Kidney glomerular epithelial cell (primary cell): ENCODE measurements at regions not wholly inside any gene's neighbourhood (a gene's known extent, or its start where the extent isn't known, plus 50 kb on each side); places are given as distances from the start of the nearest gene placed in this dataset.
"Not testable (repeated sequence)": the region's sequence is repeated elsewhere in the genome, so short reads cannot be mapped to it uniquely, and the experiment has no call there.

Experiments
- DNase-seq: peaks from one replicate; lab custom pipeline; 2025; lab: John Stamatoyannopoulos, UW

DNA sequence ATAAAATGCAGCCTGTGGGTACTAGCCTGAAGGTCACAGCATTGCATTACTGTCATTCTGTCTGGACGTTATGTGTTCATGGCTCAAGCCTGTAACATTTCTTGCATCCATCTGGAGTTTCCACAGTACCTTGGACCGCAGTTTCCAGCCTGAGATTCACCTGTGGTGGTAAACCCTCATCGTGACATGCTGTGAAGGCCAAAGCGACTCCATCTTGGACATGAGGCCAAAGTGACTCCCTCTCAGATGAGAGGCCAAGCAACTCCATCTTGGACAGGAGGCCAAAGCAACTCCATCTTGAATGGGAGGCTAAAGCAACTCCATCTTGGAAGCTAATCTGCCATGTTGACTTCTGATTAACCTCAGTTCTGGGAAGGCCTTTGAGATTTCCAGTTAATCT is 257.7 kb upstream of the MYT1L start:
- no peak for DNase-seq

DNA sequence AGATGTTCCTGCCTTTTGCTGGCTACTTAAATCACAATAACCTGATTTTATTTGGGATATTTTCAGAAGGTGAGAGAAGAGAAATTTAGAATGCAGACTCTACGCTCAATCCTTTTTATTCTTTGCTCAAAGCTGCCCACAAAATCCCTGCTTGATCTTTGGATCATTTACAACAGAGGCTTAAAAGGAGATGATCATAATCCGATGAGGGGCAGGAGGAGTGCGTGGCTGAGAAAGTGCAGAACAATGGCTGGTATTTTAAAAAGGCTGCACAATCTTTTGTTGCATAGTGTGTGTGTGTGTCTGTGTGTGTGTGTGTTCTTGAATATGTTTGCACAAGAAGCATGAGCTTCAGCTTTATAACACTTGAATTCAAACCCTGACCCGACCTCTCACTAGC is 256.3 kb upstream of the MYT1L start:
- no peak for DNase-seq

DNA sequence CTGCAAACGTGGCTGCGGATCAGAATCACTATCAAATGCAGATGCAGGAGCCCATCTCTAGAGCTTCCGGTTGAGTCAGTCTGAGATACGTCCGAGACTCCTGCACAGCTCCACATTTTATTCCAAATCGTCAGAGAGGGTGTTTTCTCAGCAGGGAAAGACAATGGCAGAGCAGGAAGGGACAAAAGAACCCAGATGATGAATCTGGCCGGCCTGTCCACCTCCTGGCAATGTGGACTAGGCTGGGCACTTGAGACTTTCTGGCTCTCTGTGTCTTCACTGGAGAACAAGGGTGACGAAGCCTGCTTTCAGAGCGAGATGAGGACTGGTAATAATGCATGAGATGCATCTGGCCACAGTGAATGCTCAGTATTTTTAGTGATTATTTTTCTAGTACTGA is 255.9 kb upstream of the MYT1L start:
- DNase-seq = no peak

GRCh38 chr2:2586068-2586776 is 255.1 kb upstream of the MYT1L start:
- DNase-seq = no peak

GRCh38 chr2:2582998-2583545 is 252.0 kb upstream of the MYT1L start:
- DNase-seq = no peak

DNA sequence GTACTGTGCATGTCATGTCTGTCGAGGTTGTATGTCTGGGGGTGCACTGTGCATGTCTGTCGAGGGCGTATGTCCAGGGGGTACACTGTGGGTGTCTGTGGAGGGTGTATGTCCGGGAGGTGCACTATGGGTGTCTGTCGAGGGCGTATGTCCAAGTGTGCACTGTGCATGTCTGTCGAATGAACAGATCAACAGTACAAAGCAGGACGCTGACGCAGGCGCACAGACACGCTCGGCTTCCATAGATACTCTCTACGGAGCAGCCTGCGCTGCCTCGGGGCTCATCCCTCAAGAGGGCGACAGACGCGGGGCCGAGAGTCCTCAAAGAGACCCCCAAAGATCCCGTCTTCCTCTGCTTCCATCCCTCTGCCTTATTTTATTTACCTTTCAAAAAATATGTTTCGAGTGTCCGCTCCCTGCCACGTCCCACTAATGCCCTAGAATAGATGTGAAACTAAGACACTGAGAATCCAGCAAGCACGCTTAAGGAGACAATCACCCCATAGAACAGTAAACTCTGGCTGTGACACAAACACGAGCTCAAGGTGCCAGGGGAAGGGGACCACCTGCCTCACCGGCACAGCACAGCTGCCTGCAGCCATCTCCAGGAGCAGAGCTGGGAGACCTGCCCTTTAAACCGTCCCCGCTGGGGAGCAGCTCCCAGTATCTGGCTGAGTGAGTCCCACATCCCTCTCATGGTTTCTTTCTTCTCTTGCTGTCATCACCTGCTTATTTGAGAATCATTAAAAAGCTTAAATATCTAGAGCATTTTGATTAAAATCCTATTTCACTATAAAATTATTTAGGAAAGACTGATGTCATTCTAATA is 250.5 kb upstream of the MYT1L start:
- DNase-seq = no peak

GRCh38 chr2:2580841-2581240 is 249.8 kb upstream of the MYT1L start:
- DNase-seq = not testable (repeated sequence)

GRCh38 chr2:2580341-2580740 is 249.3 kb upstream of the MYT1L start:
- no peak for DNase-seq

DNA sequence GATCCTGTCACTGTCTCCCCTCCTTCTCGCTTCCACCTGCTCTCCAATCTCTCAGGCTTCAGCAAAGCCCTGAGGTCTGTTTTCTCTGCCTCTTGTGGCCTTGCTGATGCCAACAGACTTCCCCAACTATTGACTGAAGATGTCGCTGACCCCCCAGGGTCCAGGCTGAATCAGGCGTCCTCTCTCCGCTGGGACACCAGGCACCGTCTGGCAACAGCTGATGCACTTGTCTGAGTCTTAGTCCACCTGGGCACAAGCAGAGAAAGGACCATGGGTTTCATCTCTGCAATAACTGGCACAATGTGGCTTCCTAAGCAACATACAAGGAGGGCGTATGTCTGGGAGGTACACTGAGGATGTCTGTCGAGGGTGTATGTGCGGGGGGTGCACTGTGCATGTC is 248.7 kb upstream of the MYT1L start:
- no peak for DNase-seq

DNA sequence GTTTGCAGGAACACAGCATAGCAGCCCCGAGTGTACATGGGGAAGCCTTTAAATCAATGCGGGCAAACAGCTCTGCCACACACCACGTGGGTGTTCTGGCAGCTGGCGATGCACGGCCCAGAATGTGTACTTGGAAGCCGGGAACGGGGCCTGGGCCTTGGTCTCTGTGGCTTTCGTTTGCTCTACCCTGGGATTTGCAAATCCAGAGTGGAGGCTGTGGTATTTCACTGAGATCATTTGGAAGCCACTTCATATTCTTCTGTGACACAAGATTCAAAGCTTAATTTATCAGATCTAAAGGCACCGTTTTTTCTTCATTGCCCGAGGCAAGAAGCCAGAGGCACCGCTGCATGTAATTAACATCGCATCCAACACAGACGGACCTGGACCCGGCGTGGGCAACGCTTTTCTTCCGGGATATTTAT is 246.3 kb upstream of the MYT1L start:
- no peak for DNase-seq

- DNase-seq = no peak
Observed at GRCh38 chr2:2575870-2576386, 244.9 kb upstream of the MYT1L start.

DNA sequence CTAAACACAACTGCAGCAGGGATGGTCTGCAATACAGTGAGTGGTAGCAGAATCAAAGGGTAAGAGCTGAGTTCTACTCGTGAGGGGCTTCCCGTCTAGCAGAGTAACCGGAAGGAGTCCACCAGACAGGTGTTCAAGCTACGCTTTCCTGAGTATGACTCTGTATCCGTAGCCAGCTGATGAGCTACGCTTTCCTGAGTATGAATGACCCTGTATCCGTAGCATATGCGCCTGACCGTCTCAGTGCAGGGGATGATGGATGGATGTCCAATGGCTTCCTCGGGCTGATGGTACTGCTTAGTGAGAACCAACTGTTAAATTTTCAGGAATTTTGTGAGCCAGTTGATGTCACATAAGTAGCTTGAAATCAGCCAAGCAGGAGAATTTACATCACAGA is 244.1 kb upstream of the MYT1L start:
- DNase-seq = no peak

- no peak for DNase-seq
Observed at GRCh38 chr2:2574401-2575180, 243.5 kb upstream of the MYT1L start.

- DNase-seq = no peak
Observed at GRCh38 chr2:2573658-2574293, 242.7 kb upstream of the MYT1L start.

GRCh38 chr2:2573205-2573604 is 242.1 kb upstream of the MYT1L start:
- DNase-seq = no peak

- DNase-seq = no peak
Observed at GRCh38 chr2:2572393-2573204, 241.5 kb upstream of the MYT1L start.

DNA sequence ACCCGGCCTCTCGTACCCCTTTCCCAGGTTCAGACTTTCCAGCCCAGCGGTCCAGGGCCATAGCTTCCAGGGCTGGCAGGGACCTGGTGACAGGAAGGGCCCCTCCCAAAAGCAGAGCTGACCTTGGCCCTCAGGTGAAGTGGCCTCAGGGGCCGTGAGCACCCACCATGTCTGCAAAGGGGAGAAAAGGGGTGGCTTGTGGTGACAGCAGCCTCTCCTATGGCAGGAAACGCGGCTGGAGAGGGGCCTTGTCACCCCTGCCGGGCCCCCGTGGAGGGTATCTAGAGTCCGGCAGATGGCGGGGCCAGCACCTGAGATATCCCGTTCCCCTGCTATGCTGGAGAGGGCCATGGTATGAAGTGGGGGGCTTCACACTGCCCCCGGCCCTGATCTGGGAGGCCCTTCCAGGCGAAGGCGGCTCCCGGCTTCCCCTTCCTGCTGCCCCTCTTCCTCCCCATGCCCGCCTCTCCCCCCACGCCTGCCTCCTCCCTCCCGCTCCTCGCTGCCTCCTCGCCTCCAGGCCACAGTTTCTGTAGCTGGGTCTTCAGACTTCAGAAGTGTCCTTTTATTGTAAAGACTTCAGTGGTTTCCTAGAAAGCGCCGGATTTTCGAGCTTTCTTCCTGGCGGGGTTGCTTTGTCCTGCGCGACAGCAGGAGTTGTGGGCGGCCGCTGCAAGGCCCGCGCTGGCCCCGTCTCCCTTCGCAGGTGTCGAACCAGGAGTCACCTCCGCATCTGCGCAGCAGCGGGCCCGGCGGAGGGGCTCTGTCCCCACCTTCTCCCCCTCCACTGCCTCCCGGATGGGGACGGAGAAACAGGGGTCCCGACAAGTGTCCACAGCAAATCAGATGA is 240.5 kb upstream of the MYT1L start:
- no peak for DNase-seq

GRCh38 chr2:2570871-2571270 is 239.8 kb upstream of the MYT1L start:
- no peak for DNase-seq

DNA sequence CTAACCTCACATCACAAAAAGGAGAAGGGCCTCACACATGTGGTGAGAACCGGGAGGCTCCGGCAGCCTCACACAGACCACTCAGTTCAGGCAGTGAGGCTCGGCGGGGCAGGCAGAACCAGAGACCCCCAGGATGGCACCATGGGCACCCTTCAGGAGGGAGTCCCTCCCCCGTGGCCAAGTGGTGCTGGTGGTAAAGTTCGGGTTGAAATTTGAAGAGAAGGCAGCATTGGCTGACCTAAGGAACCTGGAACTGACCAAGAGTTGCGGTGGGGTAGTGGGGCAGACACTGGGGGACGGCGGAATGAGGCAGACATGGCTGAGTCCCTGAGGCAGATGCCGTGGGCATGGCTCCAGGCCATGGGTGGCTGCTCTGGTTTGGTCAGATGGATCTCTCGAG is 239.3 kb upstream of the MYT1L start:
- no peak for DNase-seq

DNA sequence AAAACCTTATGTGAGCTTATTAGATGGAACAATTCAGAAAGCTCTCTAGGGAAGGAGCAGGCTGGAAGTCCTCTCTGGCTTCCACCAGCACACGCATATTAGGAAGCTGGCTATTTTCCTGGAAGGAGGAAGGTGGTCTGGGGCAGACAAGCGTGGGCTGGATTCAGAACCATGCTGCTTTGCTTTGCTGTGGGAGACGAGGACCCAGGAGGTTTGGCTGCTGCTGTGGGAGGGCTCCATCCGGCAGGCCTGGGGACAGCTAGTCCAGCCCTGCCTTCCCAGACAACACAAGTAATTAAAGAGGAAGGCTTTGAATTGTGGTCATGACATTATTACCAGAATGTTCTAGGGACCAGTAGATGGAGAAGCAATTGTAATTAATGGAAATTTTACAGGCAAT is 238.8 kb upstream of the MYT1L start:
- DNase-seq = no peak
